ENCODE measurements at regions not wholly inside any gene's neighbourhood (a gene's known extent, or its start where the extent isn't known, plus 50 kb on each side); places are given as distances from the start of the nearest gene placed in this dataset.

DNA sequence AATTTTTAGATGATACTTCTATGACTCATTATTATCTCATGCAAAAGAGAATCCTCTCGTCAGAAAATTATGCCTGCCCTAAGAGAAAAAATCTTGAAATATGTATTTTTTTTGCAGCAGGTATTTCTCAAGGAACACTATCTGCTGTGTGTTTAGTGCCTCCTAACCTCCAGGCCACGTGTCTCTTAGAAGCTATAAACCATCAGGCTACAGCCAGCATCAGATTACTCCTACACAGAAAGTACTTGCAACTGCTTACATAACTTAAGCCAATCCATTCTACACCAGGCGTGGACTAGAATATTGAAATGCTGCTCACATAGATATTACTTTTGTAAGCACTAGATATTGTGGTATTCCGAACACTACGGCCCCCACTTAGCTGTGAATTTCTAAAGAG is 933.4 kb downstream of the PLA2G4A start:
- Histone ChIP-seq H3K36me3 (no peaks in the 10 kb centered on the region), H3K27ac (no peak overlapping the region), H3K27me3 (no peaks in the 10 kb centered on the region), H3K4me3 (no peak overlapping the region), H3K4me1 (peaks cover 0 to 22% (median 8%) of the 10 kb centered on the region in 4 donors), H3K9me3 (no peaks in the 10 kb centered on the region)
- intact Hi-C loops (cut with DNase I): no loop called here
- TF ChIP-seq POLR2A (IDR thresholded peaks at IDR 0.05): no peak
- no peak for TF ChIP-seq POLR2AphosphoS5 (IDR thresholded peaks at IDR 0.05)
- no peak for TF ChIP-seq EP300 (IDR thresholded peaks at IDR 0.05)
- TF ChIP-seq, protein P1, sequence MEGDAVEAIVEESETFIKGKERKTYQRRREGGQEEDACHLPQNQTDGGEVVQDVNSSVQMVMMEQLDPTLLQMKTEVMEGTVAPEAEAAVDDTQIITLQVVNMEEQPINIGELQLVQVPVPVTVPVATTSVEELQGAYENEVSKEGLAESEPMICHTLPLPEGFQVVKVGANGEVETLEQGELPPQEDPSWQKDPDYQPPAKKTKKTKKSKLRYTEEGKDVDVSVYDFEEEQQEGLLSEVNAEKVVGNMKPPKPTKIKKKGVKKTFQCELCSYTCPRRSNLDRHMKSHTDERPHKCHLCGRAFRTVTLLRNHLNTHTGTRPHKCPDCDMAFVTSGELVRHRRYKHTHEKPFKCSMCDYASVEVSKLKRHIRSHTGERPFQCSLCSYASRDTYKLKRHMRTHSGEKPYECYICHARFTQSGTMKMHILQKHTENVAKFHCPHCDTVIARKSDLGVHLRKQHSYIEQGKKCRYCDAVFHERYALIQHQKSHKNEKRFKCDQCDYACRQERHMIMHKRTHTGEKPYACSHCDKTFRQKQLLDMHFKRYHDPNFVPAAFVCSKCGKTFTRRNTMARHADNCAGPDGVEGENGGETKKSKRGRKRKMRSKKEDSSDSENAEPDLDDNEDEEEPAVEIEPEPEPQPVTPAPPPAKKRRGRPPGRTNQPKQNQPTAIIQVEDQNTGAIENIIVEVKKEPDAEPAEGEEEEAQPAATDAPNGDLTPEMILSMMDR (IDR thresholded peaks at IDR 0.05): no peak
- no peak for DNase-seq
- 44 to 52% methylated on average over 5 of the region's 5 CpGs for WGBS, 2 donors

DNA sequence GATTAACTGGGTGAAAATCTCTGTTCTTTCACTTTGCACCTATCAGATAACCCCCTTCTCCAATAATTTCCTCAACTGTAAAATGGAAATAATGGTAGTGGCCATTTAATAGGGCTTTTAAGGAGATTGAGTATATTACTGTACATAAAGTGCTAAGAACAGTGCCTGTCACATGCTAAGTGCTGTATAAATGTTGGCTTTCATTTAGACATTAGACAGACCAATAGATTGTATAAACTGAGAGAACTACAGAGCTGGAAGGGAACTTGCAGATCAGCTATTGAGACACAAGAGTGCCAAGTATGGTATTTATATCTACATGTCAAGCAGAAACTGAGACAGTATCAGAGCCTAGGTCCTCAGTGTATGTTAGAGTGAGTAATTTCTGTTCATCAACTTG is 934.7 kb downstream of the PLA2G4A start:
- TF ChIP-seq POLR2AphosphoS5 (IDR thresholded peaks at IDR 0.05) (peak; percentile 29 to 80 (median 67)), EP300 (IDR thresholded peaks at IDR 0.05) (peak in 2 of 4 donors; percentile 15 to 44), POLR2A (IDR thresholded peaks at IDR 0.05) (no peak)
- TF ChIP-seq, protein P1 (IDR thresholded peaks at IDR 0.05): no peak
- intact Hi-C loops (cut with DNase I): no loop called here
- no peak for DNase-seq
- peak overlapping the region in 1 of 4 donors; percentile 38 for H3K27ac ChIP-seq
- no peak overlapping the region for H3K4me3 ChIP-seq
- H3K27me3 ChIP-seq: no peaks in the 10 kb centered on the region
- H3K4me1 ChIP-seq: peaks cover 0 to 22% (median 8%) of the 10 kb centered on the region in 4 donors
- no peaks in the 10 kb centered on the region for H3K36me3 ChIP-seq
- no peaks in the 10 kb centered on the region for H3K9me3 ChIP-seq

DNA sequence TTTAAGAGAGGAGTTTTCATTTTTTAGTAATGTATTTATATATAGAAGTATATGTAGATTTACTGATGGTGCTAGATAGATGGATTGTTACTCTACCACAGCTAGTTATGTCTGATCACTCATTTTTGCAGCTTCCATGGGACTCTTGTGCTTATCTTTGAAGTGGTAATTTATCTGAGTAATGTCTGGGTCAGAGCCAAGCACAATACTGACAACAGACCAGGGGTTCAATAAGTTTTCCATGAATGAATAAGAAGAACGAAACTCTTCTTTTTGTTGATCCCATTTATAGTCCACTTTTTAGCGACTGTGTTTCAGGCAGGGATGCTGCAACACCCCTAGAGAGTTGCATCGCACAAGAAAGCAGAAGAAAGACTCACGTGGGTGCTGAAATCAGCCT is 935.2 kb downstream of the PLA2G4A start:
- no peaks in the 10 kb centered on the region for H3K9me3 ChIP-seq
- H3K36me3 ChIP-seq: no peaks in the 10 kb centered on the region
- TF ChIP-seq POLR2A (IDR thresholded peaks at IDR 0.05) (no peak), EP300 (IDR thresholded peaks at IDR 0.05) (no peak), POLR2AphosphoS5 (IDR thresholded peaks at IDR 0.05) (no peak)
- TF ChIP-seq, protein P1 (IDR thresholded peaks at IDR 0.05): no peak
- no peak overlapping the region for H3K27ac ChIP-seq
- no peaks in the 10 kb centered on the region for H3K27me3 ChIP-seq
- DNase-seq: no peak
- intact Hi-C loops (cut with DNase I): no loop called here
- WGBS, 2 donors: 83 to 86% methylated on average over 4 of the region's 4 CpGs
- no peak overlapping the region for H3K4me3 ChIP-seq
- peaks cover 0 to 22% (median 8%) of the 10 kb centered on the region in 4 donors for H3K4me1 ChIP-seq

DNA sequence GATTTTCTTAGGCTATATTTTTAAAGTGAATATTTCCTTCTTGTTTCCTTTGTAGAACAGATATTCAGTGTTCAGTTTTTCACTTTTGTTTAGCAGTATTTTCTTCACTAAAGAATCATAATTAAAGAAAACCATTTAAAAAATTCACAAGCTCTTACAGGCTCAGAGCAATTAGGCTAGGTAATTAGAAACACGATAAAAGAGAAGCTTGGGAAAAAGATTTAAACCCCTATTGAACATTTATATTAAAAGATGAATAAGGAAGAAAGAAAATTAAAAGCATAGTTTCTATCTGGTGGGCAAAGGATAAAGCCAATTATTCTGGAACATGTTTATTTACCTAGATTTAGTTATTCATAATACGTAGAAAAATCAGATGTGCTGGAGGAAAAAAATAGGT is 942.6 kb downstream of the PLA2G4A start:
- H3K36me3 ChIP-seq: no peaks in the 10 kb centered on the region
- no peak for DNase-seq
- no peak for TF ChIP-seq EP300 (IDR thresholded peaks at IDR 0.05)
- TF ChIP-seq POLR2A (IDR thresholded peaks at IDR 0.05): no peak
- TF ChIP-seq POLR2AphosphoS5 (IDR thresholded peaks at IDR 0.05): no peak
- TF ChIP-seq, protein P1 (IDR thresholded peaks at IDR 0.05): no peak
- H3K4me3 ChIP-seq: no peak overlapping the region
- H3K9me3 ChIP-seq: no peaks in the 10 kb centered on the region
- no peaks in the 10 kb centered on the region for H3K4me1 ChIP-seq
- intact Hi-C loops (cut with DNase I): no loop called here
- no peaks in the 10 kb centered on the region for H3K27me3 ChIP-seq
- 82% methylated on average over 2 of the region's 2 CpGs for WGBS, 2 donors
- H3K27ac ChIP-seq: no peak overlapping the region

DNA sequence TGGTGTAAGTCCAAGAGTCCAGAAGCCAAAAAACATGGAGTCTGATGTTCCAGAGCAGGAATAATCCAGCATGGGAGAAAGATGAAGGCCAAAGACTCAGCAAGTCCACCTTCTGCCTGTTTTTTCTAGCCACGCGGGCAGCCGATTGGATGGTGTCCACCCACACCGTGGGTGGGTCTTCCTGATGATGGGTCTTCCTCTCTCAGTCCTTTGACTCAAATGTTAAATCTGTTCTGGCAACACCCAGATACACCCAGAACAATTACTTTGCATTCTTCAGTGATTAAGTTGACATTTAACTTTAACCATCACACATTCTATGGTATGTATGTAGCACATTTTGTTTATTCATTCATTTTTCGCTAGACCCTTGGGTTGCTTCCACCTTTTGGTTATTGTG is 944.4 kb downstream of the PLA2G4A start:
- Histone ChIP-seq H3K9me3 (no peaks in the 10 kb centered on the region), H3K27me3 (no peaks in the 10 kb centered on the region), H3K27ac (no peak overlapping the region), H3K4me3 (no peak overlapping the region), H3K4me1 (no peaks in the 10 kb centered on the region), H3K36me3 (no peaks in the 10 kb centered on the region)
- no peak for DNase-seq
- intact Hi-C loops (cut with DNase I): no loop called here
- TF ChIP-seq EP300 (IDR thresholded peaks at IDR 0.05): no peak
- TF ChIP-seq, protein P1 (IDR thresholded peaks at IDR 0.05): no peak
- no peak for TF ChIP-seq POLR2AphosphoS5 (IDR thresholded peaks at IDR 0.05)
- no peak for TF ChIP-seq POLR2A (IDR thresholded peaks at IDR 0.05)
- 83 to 87% methylated on average over 5 of the region's 5 CpGs for WGBS, 2 donors

All from sigmoid colon (tissue), 6 donors.